Trophoblast cell (in vitro differentiated cells and primary cell): ENCODE measurements at regions not wholly inside any gene's neighbourhood (a gene's known extent, or its start where the extent isn't known, plus 50 kb on each side); places are given as distances from the start of the nearest gene placed in this dataset.
A peak's percentile ranks its signal among the peaks of the same experiment; 100 is the strongest.

Source experiments
- DNase-seq, 2 donors: peaks; one replicate each; pipeline ENCODE4 v3.0.0-alpha.2; 2016
- H2AFZ ChIP-seq: 2 replicates; pipeline ENCODE4 v1.6.1; 2013; ENCODE audit warnings: low read length, moderate library complexity, mild to moderate bottlenecking; ENCODE audit not compliant: insufficient read depth, poor library complexity
- H2AK5ac ChIP-seq: 2 replicates; pipeline ENCODE4 v1.6.1; 2013; ENCODE audit warnings: mild to moderate bottlenecking, low read length
- H2BK120ac ChIP-seq: 2 replicates; pipeline ENCODE4 v1.6.1; 2013; ENCODE audit warnings: low read length, mild to moderate bottlenecking, moderate library complexity; ENCODE audit not compliant: insufficient read depth, poor library complexity
- H2BK12ac ChIP-seq: 2 replicates; pipeline ENCODE4 v1.6.1; 2013; ENCODE audit warnings: mild to moderate bottlenecking, low read length, moderate library complexity
- H2BK5ac ChIP-seq: 2 replicates; pipeline ENCODE4 v1.6.1; 2013; ENCODE audit warnings: low read length, low read depth, moderate library complexity, mild to moderate bottlenecking; ENCODE audit not compliant: poor library complexity
- H3K14ac ChIP-seq: 2 replicates; pipeline ENCODE4 v1.6.1; 2013; ENCODE audit warnings: mild to moderate bottlenecking, low read length
- H3K18ac ChIP-seq: 2 replicates; pipeline ENCODE4 v1.6.1; 2013; ENCODE audit warnings: mild to moderate bottlenecking, low read length
- H3K23ac ChIP-seq: 2 replicates; pipeline ENCODE4 v1.6.1; 2013; ENCODE audit warnings: low read length
- H3K27ac ChIP-seq: 2 replicates; pipeline ENCODE4 v1.5.1; 2013; ENCODE audit warnings: low read depth, mild to moderate bottlenecking, inconsistent platforms, low read length, moderate library complexity
- H3K27me3 ChIP-seq: 2 replicates; pipeline ENCODE4 v1.6.1; 2013; ENCODE audit warnings: inconsistent platforms, mild to moderate bottlenecking, low read length, moderate library complexity; ENCODE audit not compliant: insufficient read depth
- H3K36me3 ChIP-seq, 2 experiments: 1 replicate in 1 of 2; 2 replicates in 1 of 2; pipeline ENCODE4 v1.6.1; 2013; ENCODE audit warnings: low read length in 2 of 2, mild to moderate bottlenecking in 2 of 2, moderate library complexity in 1 of 2; ENCODE audit not compliant: insufficient read depth in 2 of 2, control insufficient read depth in 1 of 2
- H3K4ac ChIP-seq: 2 replicates; pipeline ENCODE4 v1.6.1; 2013; ENCODE audit warnings: low read depth, mild to moderate bottlenecking, low read length, moderate library complexity
- H3K4me1 ChIP-seq, 2 experiments: 1 replicate in 1 of 2; 2 replicates in 1 of 2; pipeline ENCODE4 v1.6.1; 2013; ENCODE audit warnings: low read length in 2 of 2, mild to moderate bottlenecking in 2 of 2, moderate library complexity in 1 of 2; ENCODE audit not compliant: insufficient read depth in 2 of 2, control insufficient read depth in 1 of 2
- H3K4me2 ChIP-seq: 2 replicates; pipeline ENCODE4 v1.6.1; 2013; ENCODE audit warnings: inconsistent platforms, mild to moderate bottlenecking, low read length, moderate library complexity
- H3K4me3 ChIP-seq: 2 replicates; pipeline ENCODE4 v1.5.1; 2013; ENCODE audit warnings: mild to moderate bottlenecking, low read depth, low read length, inconsistent platforms
- H3K79me1 ChIP-seq: one replicate; pipeline ENCODE4 v1.6.1; 2013; ENCODE audit warnings: low read length
- H3K79me2 ChIP-seq: 2 replicates; pipeline ENCODE4 v1.6.1; 2013; ENCODE audit warnings: low read length, mild to moderate bottlenecking; ENCODE audit not compliant: control insufficient read depth, insufficient read depth, poor library complexity
- H3K9ac ChIP-seq: 2 replicates; pipeline ENCODE4 v1.6.1; 2013; ENCODE audit warnings: mild to moderate bottlenecking, low read length
- H3K9me3 ChIP-seq: 2 replicates; pipeline ENCODE4 v1.6.1; 2013; ENCODE audit warnings: low read depth, mild to moderate bottlenecking, control low read depth, inconsistent platforms, low read length; ENCODE audit not compliant: insufficient read depth
- H4K12ac ChIP-seq: 2 replicates; pipeline ENCODE4 v1.6.1; 2013; ENCODE audit warnings: low read depth, mild to moderate bottlenecking, low read length, moderate library complexity
- H4K8ac ChIP-seq: 2 replicates; pipeline ENCODE4 v1.6.1; 2013; ENCODE audit warnings: low read depth, mild to moderate bottlenecking, low read length, moderate library complexity
- H4K91ac ChIP-seq: one replicate; pipeline ENCODE4 v1.6.1; 2013; ENCODE audit warnings: low read depth, mild to moderate bottlenecking, low read length, moderate library complexity
- WGBS: extraction: QIAGEN DNeasy Blood & Tissue Kit; methylation state at CpG from one replicate; pipeline ENCODE4 v1.1.7; 2013; ENCODE audit warnings: missing lambda C conversion rate; ENCODE audit not compliant: insufficient read length, insufficient coverage; ENCODE audit errors: extremely low coverage; 5-methylcytosine and 5-hydroxymethylcytosine counted together

DNA sequence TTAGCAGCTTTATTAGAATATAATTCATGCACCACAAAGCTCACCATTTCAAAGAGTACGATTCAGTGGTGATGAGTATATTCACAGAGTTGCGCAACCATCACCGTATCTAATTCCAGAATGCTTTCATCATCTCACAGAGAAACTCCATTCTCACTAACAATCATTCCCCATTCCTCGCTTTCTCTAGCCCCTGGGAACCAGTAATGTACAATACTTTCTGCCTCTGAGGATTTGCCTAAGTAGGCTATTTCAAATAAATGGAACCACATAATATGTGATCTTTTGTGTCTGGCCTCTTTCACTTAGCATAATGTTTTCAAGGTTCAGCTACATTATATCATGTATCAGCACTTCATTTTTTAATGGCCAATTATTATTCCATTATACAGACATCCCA lies 145.1 kb upstream of the ADAMTS16 start:
- Histone ChIP-seq H2AFZ (no peak overlapping the region), H3K27ac (no peak overlapping the region), H3K79me2 (no peaks in the 10 kb centered on the region), H3K4me2 (no peak overlapping the region), H3K23ac (no peak overlapping the region), H4K12ac (no peak overlapping the region), H4K8ac (no peak overlapping the region), H3K79me1 (no peaks in the 10 kb centered on the region), H3K4me1 (no peaks in the 10 kb centered on the region), H2BK120ac (no peak overlapping the region), H3K18ac (no peak overlapping the region), H3K4me3 (no peak overlapping the region), H3K9me3 (peaks cover 4% of the 10 kb centered on the region), H3K14ac (no peak overlapping the region), H3K4ac (no peak overlapping the region), H2AK5ac (no peak overlapping the region), H3K27me3 (no peaks in the 10 kb centered on the region), H3K9ac (no peak overlapping the region), H2BK5ac (no peak overlapping the region), H3K36me3 (no peaks in the 10 kb centered on the region), H2BK12ac (no peak overlapping the region), H4K91ac (no peak overlapping the region)
- no CpG with 5 or more reads among the region's 4 CpGs for WGBS
- peak; percentile 4 to 54 for DNase-seq

DNA sequence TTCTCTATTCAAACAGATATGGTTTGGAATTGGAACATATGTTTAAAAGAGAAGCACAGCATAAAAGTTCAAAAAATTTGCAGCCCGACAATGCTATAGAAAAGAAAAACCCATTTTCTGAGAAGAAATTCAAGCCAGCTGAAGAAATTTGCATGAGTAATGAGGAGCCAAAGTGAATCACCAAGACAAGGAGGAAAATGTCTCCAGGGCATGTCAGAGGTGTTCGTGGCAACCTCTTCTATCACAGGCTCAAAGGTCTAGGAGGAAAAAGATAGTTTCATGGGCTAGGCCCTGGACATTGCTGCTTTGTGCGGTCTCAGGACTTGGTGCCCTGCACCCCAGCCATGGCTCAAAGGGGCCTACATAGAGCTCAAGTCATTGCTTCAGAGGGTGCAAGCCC lies 134.8 kb upstream of the ADAMTS16 start:
- no peak overlapping the region for H3K23ac ChIP-seq
- H3K79me2 ChIP-seq: no peaks in the 10 kb centered on the region
- no peaks in the 10 kb centered on the region for H3K27me3 ChIP-seq
- no peak overlapping the region for H4K91ac ChIP-seq
- H3K4me3 ChIP-seq: no peak overlapping the region
- no peak overlapping the region for H4K8ac ChIP-seq
- no peak overlapping the region for H3K4ac ChIP-seq
- no peak overlapping the region for H3K9ac ChIP-seq
- no peaks in the 10 kb centered on the region for H3K9me3 ChIP-seq
- WGBS: no CpG with 5 or more reads among the region's 3 CpGs
- H3K79me1 ChIP-seq: no peaks in the 10 kb centered on the region
- no peak overlapping the region for H3K27ac ChIP-seq
- H4K12ac ChIP-seq: no peak overlapping the region
- H3K4me2 ChIP-seq: no peak overlapping the region
- H2AK5ac ChIP-seq: no peak overlapping the region
- H2BK12ac ChIP-seq: no peak overlapping the region
- no peak overlapping the region for H3K14ac ChIP-seq
- no peak overlapping the region for H2AFZ ChIP-seq
- no peaks in the 10 kb centered on the region for H3K36me3 ChIP-seq
- no peak overlapping the region for H2BK120ac ChIP-seq
- no peak for DNase-seq
- H2BK5ac ChIP-seq: no peak overlapping the region
- H3K4me1 ChIP-seq: no peaks in the 10 kb centered on the region
- no peak overlapping the region for H3K18ac ChIP-seq

DNA sequence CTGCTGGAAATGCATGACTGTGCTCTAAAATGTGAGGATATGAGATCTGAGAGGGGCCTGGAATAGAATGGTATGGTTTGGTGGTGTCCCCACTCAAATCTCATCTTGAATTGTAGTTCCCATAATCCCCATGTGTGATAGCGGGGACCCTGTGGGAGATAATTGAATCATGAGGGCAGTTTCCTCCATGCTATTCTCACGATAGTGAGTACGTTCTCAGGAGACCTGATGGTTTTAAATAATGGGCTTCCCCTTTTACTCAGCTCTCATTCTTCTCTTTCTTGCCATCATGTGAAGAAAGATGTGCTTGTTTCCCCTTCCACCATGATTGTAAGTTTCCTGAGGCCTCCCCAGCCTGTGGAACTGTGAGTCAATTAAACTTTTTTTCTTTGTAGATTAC lies 133.6 kb upstream of the ADAMTS16 start:
- H2BK12ac ChIP-seq: no peak overlapping the region
- H4K8ac ChIP-seq: no peak overlapping the region
- no peak overlapping the region for H3K4me2 ChIP-seq
- no peak overlapping the region for H2AK5ac ChIP-seq
- H3K14ac ChIP-seq: no peak overlapping the region
- no peak overlapping the region for H3K27ac ChIP-seq
- H3K4me3 ChIP-seq: no peak overlapping the region
- no peak overlapping the region for H2AFZ ChIP-seq
- H4K91ac ChIP-seq: no peak overlapping the region
- H3K9me3 ChIP-seq: no peaks in the 10 kb centered on the region
- no peak overlapping the region for H3K9ac ChIP-seq
- H3K79me1 ChIP-seq: no peaks in the 10 kb centered on the region
- no peaks in the 10 kb centered on the region for H3K79me2 ChIP-seq
- no CpG with 5 or more reads among the region's 3 CpGs for WGBS
- H3K23ac ChIP-seq: no peak overlapping the region
- no peak overlapping the region for H2BK5ac ChIP-seq
- no peaks in the 10 kb centered on the region for H3K27me3 ChIP-seq
- H2BK120ac ChIP-seq: no peak overlapping the region
- H3K36me3 ChIP-seq: no peaks in the 10 kb centered on the region
- no peak overlapping the region for H3K18ac ChIP-seq
- H3K4ac ChIP-seq: no peak overlapping the region
- H4K12ac ChIP-seq: no peak overlapping the region
- DNase-seq: no peak
- H3K4me1 ChIP-seq: no peaks in the 10 kb centered on the region

DNA sequence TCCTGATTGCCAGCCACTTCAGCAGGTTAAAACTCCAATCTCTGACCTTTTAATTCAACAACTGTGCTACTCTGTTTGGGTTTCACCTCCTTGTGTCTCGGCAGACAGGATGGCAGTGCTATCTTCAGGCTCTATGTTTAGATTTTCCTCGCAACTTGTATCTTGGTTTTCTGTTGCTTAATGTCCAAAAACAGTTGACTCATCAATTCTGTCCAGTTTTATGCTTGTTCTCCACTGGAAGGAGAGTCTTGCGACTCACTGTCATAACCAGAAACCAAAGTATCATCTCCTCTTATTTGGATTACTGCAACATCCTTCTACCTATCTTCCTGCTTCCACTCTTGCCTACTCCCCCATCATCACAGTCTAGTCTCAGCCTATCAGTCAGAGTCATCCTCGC lies 130.9 kb upstream of the ADAMTS16 start:
- Histone ChIP-seq H3K4ac (no peak overlapping the region), H2BK12ac (no peak overlapping the region), H3K79me1 (no peaks in the 10 kb centered on the region), H3K18ac (no peak overlapping the region), H2AK5ac (no peak overlapping the region), H3K9ac (no peak overlapping the region), H3K4me2 (no peak overlapping the region), H4K8ac (no peak overlapping the region), H3K9me3 (no peaks in the 10 kb centered on the region), H2BK5ac (no peak overlapping the region), H3K4me3 (no peak overlapping the region), H3K27ac (no peak overlapping the region), H3K23ac (no peak overlapping the region), H3K79me2 (no peaks in the 10 kb centered on the region), H3K4me1 (no peaks in the 10 kb centered on the region), H3K14ac (no peak overlapping the region), H2BK120ac (no peak overlapping the region), H3K27me3 (no peaks in the 10 kb centered on the region), H2AFZ (no peak overlapping the region), H4K12ac (no peak overlapping the region), H3K36me3 (no peaks in the 10 kb centered on the region), H4K91ac (no peak overlapping the region)
- WGBS: no CpG with 5 or more reads among the region's 4 CpGs
- DNase-seq: no peak
